H1 (cell line): ENCODE measurements at regions not wholly inside any gene's neighbourhood (a gene's known extent, or its start where the extent isn't known, plus 50 kb on each side); places are given as distances from the start of the nearest gene placed in this dataset.

Experiments used
- CTCF ChIA-PET: fragments of 300-600 bp; sonication (Branson Sonifier 250); formaldehyde crosslinking; loops from one replicate; lab custom pipeline; 2021; ENCODE audit not compliant: partially characterized antibody; lab: Charles Lee
- POLR2A ChIA-PET: fragments of 300-600 bp; sonication (Branson Sonifier 250); formaldehyde crosslinking; loops from one replicate; lab custom pipeline; 2021; ENCODE audit warnings: inconsistent platforms; ENCODE audit not compliant: partially characterized antibody; lab: Charles Lee
- DNase-seq, 2 experiments: peaks; one replicate each; pipeline versions ENCODE4 v3.0.0 to v3.0.0-alpha.2; 2010 to 2022; ENCODE audit warnings: low spot score in 2 of 2, low read depth in 1 of 2, mixed read lengths in 1 of 2
- FAIRE-seq: peaks from 2 replicates; lab custom pipeline; 2011; peaks lifted over from hg19 to GRCh38; lab: Jason Lieb, UNC
- H2AFZ ChIP-seq: 2 replicates; pipeline ENCODE4 v1.8.1; 2012; ENCODE audit warnings: low read length, inconsistent platforms
- H2AK5ac ChIP-seq: 2 replicates; pipeline ENCODE4 v1.6.1; 2013; ENCODE audit warnings: low read depth, low read length
- H2BK120ac ChIP-seq: replicated peaks from 2 replicates; pipeline ENCODE3; 2013; ENCODE audit warnings: low read depth, low read length, inconsistent platforms
- H2BK12ac ChIP-seq: 2 replicates; pipeline ENCODE4 v1.6.1; 2013; ENCODE audit warnings: low read depth, low read length
- H2BK15ac ChIP-seq: 2 replicates; pipeline ENCODE4 v1.6.1; 2013; ENCODE audit warnings: low read length
- H2BK20ac ChIP-seq: 2 replicates; pipeline ENCODE4 v1.6.1; 2013; ENCODE audit warnings: low read length
- H2BK5ac ChIP-seq: 2 replicates; pipeline ENCODE4 v1.6.1; 2013; ENCODE audit warnings: low read depth, low read length
- H3K14ac ChIP-seq: 2 replicates; pipeline ENCODE4 v1.6.1; 2013; ENCODE audit warnings: inconsistent platforms; ENCODE audit not compliant: insufficient read length
- H3K18ac ChIP-seq: 2 replicates; pipeline ENCODE4 v1.6.1; 2013; ENCODE audit warnings: low read length; ENCODE audit errors: extremely low read depth
- H3K23ac ChIP-seq: 2 replicates; pipeline ENCODE4 v1.6.1; 2013; ENCODE audit warnings: inconsistent platforms; ENCODE audit not compliant: insufficient read length
- H3K23me2 ChIP-seq: 2 replicates; pipeline ENCODE4 v1.6.1; 2013; ENCODE audit warnings: low read depth, low read length
- H3K27ac ChIP-seq: 2 replicates; pipeline ENCODE4 v1.6.1; 2011; ENCODE audit warnings: low read depth, low read length, inconsistent platforms
- H3K27me3 ChIP-seq, 4 experiments: replicated peaks in 1 of 4; 1 replicate in 1 of 4; 2 replicates in 3 of 4; pipeline versions ENCODE4 v1.6.1 to v1.8.1; 2011 to 2013; ENCODE audit warnings: low read length in 3 of 4, mild to moderate bottlenecking in 3 of 4, inconsistent platforms in 2 of 4, mixed read lengths in 2 of 4, moderate library complexity in 1 of 4; ENCODE audit not compliant: control insufficient read depth in 3 of 4, insufficient read depth in 3 of 4; ENCODE audit errors: extremely low read depth in 1 of 4
- H3K36me3 ChIP-seq, 4 experiments: 2 replicates each; pipeline versions ENCODE4 v1.6.1 to v1.8.1; 2011 to 2013; ENCODE audit warnings: mild to moderate bottlenecking in 4 of 4, low read length in 3 of 4, moderate library complexity in 2 of 4, control low read depth in 1 of 4, inconsistent platforms in 1 of 4; ENCODE audit not compliant: insufficient read depth in 4 of 4, control insufficient read depth in 2 of 4
- H3K4ac ChIP-seq: replicated peaks from 2 replicates; pipeline ENCODE3; 2013; ENCODE audit warnings: low read length, low read depth, mixed read lengths, inconsistent platforms; ENCODE audit not compliant: insufficient read length
- H3K4me1 ChIP-seq, 4 experiments: replicated peaks in 1 of 4; 1 replicate in 1 of 4; 2 replicates in 3 of 4; pipeline versions ENCODE4 v1.6.1 to v1.8.1; 2011 to 2013; ENCODE audit warnings: low read length in 3 of 4, inconsistent platforms in 2 of 4, mixed read lengths in 1 of 4; ENCODE audit not compliant: insufficient read depth in 4 of 4, control insufficient read depth in 3 of 4
- H3K4me2 ChIP-seq, 2 experiments: 2 replicates each; pipeline versions ENCODE4 v1.6.1 to v1.8.1; 2011 to 2013; ENCODE audit warnings: low read depth in 2 of 2, low read length in 2 of 2, control low read depth in 1 of 2, inconsistent platforms in 1 of 2, mild to moderate bottlenecking in 1 of 2; ENCODE audit not compliant: insufficient read depth in 1 of 2
- H3K4me3 ChIP-seq, 4 experiments: fragments of 200-600, 300-600 bp in 1 of 4; sonication (generic), shearing (Covaris generic), sonication (Bioruptor Twin) in 1 of 4; 2 replicates each; pipeline versions ENCODE4 v1.5.1 to v1.8.1; 2011 to 2016; ENCODE audit warnings: low read length in 4 of 4, low read depth in 3 of 4, control low read depth in 2 of 4, inconsistent platforms in 2 of 4, mild to moderate bottlenecking in 2 of 4, mixed read lengths in 1 of 4, moderate library complexity in 1 of 4; ENCODE audit not compliant: insufficient read depth in 2 of 4; ENCODE audit errors: extremely low read depth in 1 of 4
- H3K56ac ChIP-seq: replicated peaks from 2 replicates; pipeline ENCODE3; 2013; ENCODE audit warnings: low read depth, mild to moderate bottlenecking, mixed read lengths, low read length, inconsistent platforms; ENCODE audit not compliant: insufficient read length
- H3K79me1 ChIP-seq: 2 replicates; pipeline ENCODE4 v1.6.1; 2013; ENCODE audit warnings: low read depth, low read length, control low read depth
- H3K79me2 ChIP-seq, 2 experiments: 2 replicates each; pipeline versions ENCODE4 v1.6.1 to v1.8.1; 2012 to 2013; ENCODE audit warnings: low read length in 2 of 2, mild to moderate bottlenecking in 2 of 2, inconsistent platforms in 1 of 2; ENCODE audit not compliant: insufficient read depth in 2 of 2, control insufficient read depth in 1 of 2
- H3K9ac ChIP-seq, 4 experiments: replicated peaks in 1 of 4; 1 replicate in 1 of 4; 2 replicates in 3 of 4; pipeline versions ENCODE4 v1.6.1 to v1.8.1; 2011 to 2013; ENCODE audit warnings: low read depth in 3 of 4, low read length in 3 of 4, control low read depth in 2 of 4, mild to moderate bottlenecking in 2 of 4, moderate library complexity in 2 of 4, inconsistent platforms in 1 of 4; ENCODE audit errors: extremely low read depth in 1 of 4
- H3K9me3 ChIP-seq, 2 experiments: 2 replicates each; pipeline versions ENCODE4 v1.6.1 to v1.8.1; 2012 to 2013; ENCODE audit warnings: mild to moderate bottlenecking in 2 of 2, moderate library complexity in 2 of 2, control low read depth in 1 of 2, inconsistent platforms in 1 of 2, low read depth in 1 of 2, low read length in 1 of 2, mixed read lengths in 1 of 2; ENCODE audit not compliant: insufficient read depth in 2 of 2
- H4K20me1 ChIP-seq, 2 experiments: replicated peaks in 1 of 2; 2 replicates each; pipeline versions ENCODE3 to v1.8.1; 2011 to 2013; ENCODE audit warnings: inconsistent platforms in 2 of 2, low read length in 2 of 2, mild to moderate bottlenecking in 1 of 2; ENCODE audit not compliant: insufficient read depth in 2 of 2, control insufficient read depth in 1 of 2
- H4K5ac ChIP-seq: 2 replicates; pipeline ENCODE4 v1.6.1; 2013; ENCODE audit warnings: low read length, low read depth, mixed read lengths, inconsistent platforms; ENCODE audit not compliant: insufficient read length
- H4K8ac ChIP-seq: 2 replicates; pipeline ENCODE4 v1.8.0; 2013; ENCODE audit warnings: mild to moderate bottlenecking, moderate library complexity, low read length, inconsistent platforms; ENCODE audit not compliant: insufficient read depth; ENCODE audit errors: extremely low read depth
- H4K91ac ChIP-seq: replicated peaks from 2 replicates; pipeline ENCODE3; 2013; ENCODE audit warnings: low read length, mixed read lengths, inconsistent platforms; ENCODE audit not compliant: insufficient read length
- TAF7 ChIP-seq: optimal IDR thresholded peaks from 2 replicates; pipeline ENCODE3; 2011; ENCODE audit warnings: low read depth, mild to moderate bottlenecking, inconsistent platforms, low read length, moderate library complexity, borderline replicate concordance
- WGBS, 2 experiments: shearing (Covaris generic) in 1 of 2; methylation state at CpG; one replicate each; pipeline versions ENCODE4 v1.1.6 to v1.1.7; 2013 to 2015; ENCODE audit warnings: low lambda C conversion rate in 2 of 2, mixed read lengths in 2 of 2, inconsistent platforms in 1 of 2, low coverage in 1 of 2, missing lambda C conversion rate in 1 of 2; ENCODE audit not compliant: insufficient replicate concordance in 2 of 2, insufficient coverage in 1 of 2, insufficient read length in 1 of 2; ENCODE audit errors: extremely low coverage in 1 of 2, missing lambda C conversion rate in 1 of 2; 5-methylcytosine and 5-hydroxymethylcytosine counted together

DNA sequence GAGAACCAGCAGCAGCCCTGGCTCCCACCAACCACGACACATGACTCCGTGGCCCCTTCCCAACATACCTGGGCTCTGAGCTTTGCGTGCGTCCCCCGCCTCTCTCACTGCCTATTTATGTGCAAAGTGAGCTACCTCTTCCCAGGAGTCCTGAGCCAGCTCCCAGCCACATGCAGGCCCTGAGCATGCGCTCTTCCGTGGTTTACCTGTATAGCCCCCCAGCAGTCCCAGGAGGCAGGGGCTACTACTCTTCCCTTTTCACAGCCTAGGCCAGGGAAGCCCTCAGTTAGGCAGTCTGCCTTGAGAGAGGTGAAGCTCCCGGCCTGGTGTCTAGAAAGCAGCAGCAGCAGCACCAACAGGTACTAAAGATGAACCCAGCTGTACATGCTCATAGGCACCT, 114.8 kb upstream of the CDYL start:
- Histone ChIP-seq H3K14ac (no peak overlapping the region), H3K4me2 (no peak overlapping the region), H3K36me3 (no peaks in the 10 kb centered on the region), H3K23ac (no peak overlapping the region), H3K9me3 (no peaks in the 10 kb centered on the region), H3K23me2 (no peaks in the 10 kb centered on the region), H3K56ac (no peak overlapping the region), H2AK5ac (peak overlapping the region; percentile 65; the same call in 1 of the 2 replicates), H2BK5ac (peak overlapping the region; percentile 18; the same call in 1 of the 2 replicates), H3K4ac (no peak overlapping the region), H3K27ac (no peak overlapping the region), H3K9ac (no peak overlapping the region), H3K79me1 (no peaks in the 10 kb centered on the region), H3K27me3 (peaks cover 0 to 2% (median 0%) of the 10 kb centered on the region in 4 experiments; a peak in 3 of 7 replicates), H3K4me1 (peaks cover 0 to 13% (median 1%) of the 10 kb centered on the region in 4 experiments; a peak in 2 of 7 replicates), H3K18ac (no peak overlapping the region; the same call in 1 of the 2 replicates), H4K5ac (no peak overlapping the region), H2BK120ac (no peak overlapping the region), H4K8ac (0 out of 2 replicates have a peak overlapping the region, but pooled peaks have one; percentile 8), H3K4me3 (no peak overlapping the region), H2AFZ (peak overlapping the region; percentile 11; the same call in 1 of the 2 replicates), H2BK12ac (peak overlapping the region; percentile 27; the same call in 1 of the 2 replicates), H4K20me1 (no peaks in the 10 kb centered on the region), H3K79me2 (no peaks in the 10 kb centered on the region), H2BK15ac (peak overlapping the region; percentile 23; the same call in 1 of the 2 replicates), H2BK20ac (peak overlapping the region; percentile 5; the same call in 1 of the 2 replicates), H4K91ac (no peak overlapping the region)
- 71% methylated on average over 8 of the region's 8 CpGs; no CpG with 5 or more reads in 1 of the 2 experiments for WGBS, 2 experiments
- POLR2A ChIA-PET = interaction anchor here (1.4 kb wide), 1 partner anchor 21 kb away, joined by 3 read pairs; no protein-coding TSS in a partner anchor
- no peak for FAIRE-seq
- peak in 1 of 2 experiments; percentile 44 for DNase-seq
- CTCF ChIA-PET = interaction anchor here (1.2 kb wide), 1 partner anchor 14 kb away, joined by 3 read pairs; no protein-coding TSS in a partner anchor
- TF ChIP-seq TAF7 = no peak
